ENCODE measurements at regions not wholly inside any gene's neighbourhood (a gene's known extent, or its start where the extent isn't known, plus 50 kb on each side); places are given as distances from the start of the nearest gene placed in this dataset.

- Histone ChIP-seq H3K27ac (ENCODE audit: control insufficient read depth, insufficient read depth, low read length) (no peak overlapping the region), H3K9me1 (ENCODE audit: control insufficient read depth, extremely low read depth, insufficient read depth, low read length) (no peaks in the 10 kb centered on the region), H3K4me2 (ENCODE audit: control insufficient read depth, extremely low read depth, insufficient read depth, low read depth, low read length) (no peak overlapping the region), H4K20me1 (ENCODE audit: control insufficient read depth, extremely low read depth, insufficient read depth, low read length) (no peaks in the 10 kb centered on the region), H3K9me3 (ENCODE audit: control insufficient read depth, low read depth, low read length) (no peaks in the 10 kb centered on the region), H3K36me3 (ENCODE audit: control insufficient read depth in 2 of 2, extremely low read depth in 1 of 2, insufficient read depth in 2 of 2, low read length in 2 of 2) (no peaks in the 10 kb centered on the region), H3K4me3 (ENCODE audit: control insufficient read depth in 2 of 3, extremely low read depth in 1 of 3, insufficient read depth in 2 of 3, low read depth in 1 of 3, low read length in 3 of 3) (no peak overlapping the region), H3K9ac (ENCODE audit: control insufficient read depth, extremely low read depth, insufficient read depth, low read length) (no peak overlapping the region), H2AFZ (ENCODE audit: control insufficient read depth, low read length) (no peak overlapping the region), H3K79me2 (ENCODE audit: control insufficient read depth, insufficient read depth, low read length) (no peaks in the 10 kb centered on the region), H3K27me3 (ENCODE audit: control insufficient read depth, extremely low read depth, insufficient read depth, low read length) (no peaks in the 10 kb centered on the region), H3K4me1 (ENCODE audit: control insufficient read depth, extremely low read depth, insufficient read depth, low read length) (no peaks in the 10 kb centered on the region)
- dilution Hi-C loops (cut with MboI; ENCODE audit: extremely low pct_ligation_motif_present, low sequenced_read_pairs): no loop called here
- no peak for DNase-seq (ENCODE audit: low read depth, low spot score)
- no peak for FAIRE-seq
- TF ChIP-seq, protein P1, sequence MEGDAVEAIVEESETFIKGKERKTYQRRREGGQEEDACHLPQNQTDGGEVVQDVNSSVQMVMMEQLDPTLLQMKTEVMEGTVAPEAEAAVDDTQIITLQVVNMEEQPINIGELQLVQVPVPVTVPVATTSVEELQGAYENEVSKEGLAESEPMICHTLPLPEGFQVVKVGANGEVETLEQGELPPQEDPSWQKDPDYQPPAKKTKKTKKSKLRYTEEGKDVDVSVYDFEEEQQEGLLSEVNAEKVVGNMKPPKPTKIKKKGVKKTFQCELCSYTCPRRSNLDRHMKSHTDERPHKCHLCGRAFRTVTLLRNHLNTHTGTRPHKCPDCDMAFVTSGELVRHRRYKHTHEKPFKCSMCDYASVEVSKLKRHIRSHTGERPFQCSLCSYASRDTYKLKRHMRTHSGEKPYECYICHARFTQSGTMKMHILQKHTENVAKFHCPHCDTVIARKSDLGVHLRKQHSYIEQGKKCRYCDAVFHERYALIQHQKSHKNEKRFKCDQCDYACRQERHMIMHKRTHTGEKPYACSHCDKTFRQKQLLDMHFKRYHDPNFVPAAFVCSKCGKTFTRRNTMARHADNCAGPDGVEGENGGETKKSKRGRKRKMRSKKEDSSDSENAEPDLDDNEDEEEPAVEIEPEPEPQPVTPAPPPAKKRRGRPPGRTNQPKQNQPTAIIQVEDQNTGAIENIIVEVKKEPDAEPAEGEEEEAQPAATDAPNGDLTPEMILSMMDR (optimal IDR thresholded peaks at IDR 0.05 in 1 of 3, IDR thresholded peaks at IDR 0.05 in 1 of 3, conservative IDR thresholded peaks at IDR 0.05 in 1 of 3; ENCODE audit: extremely low read depth in 1 of 3, insufficient read depth in 2 of 3, low read length in 3 of 3): no peak
These were observed 1210.4 kb downstream of the ADGRL3 start for GRCh38 chr4:62410371-62411003.

DNA sequence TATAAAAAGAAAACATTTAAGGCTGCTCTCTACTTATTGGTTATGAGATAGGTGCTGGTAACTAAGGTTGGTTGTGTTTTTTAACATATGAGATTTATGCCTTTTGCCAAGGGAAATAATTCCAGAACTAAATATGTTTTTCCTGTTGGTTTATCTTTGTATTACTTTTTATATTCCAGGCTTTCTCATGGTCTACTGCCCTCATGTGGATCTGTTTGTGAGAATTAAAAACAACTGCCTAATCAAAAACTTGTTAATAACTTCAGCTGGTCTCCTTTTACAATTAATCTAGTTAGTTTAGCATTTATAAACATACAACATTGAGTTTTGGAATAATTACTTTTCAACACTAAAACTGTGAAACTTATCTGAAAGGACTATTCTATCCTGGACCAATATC is 1208.3 kb downstream of the ADGRL3 start:
- Histone ChIP-seq H3K4me1 (ENCODE audit: control insufficient read depth, extremely low read depth, insufficient read depth, low read length) (no peaks in the 10 kb centered on the region), H3K27ac (ENCODE audit: control insufficient read depth, insufficient read depth, low read length) (no peak overlapping the region), H2AFZ (ENCODE audit: control insufficient read depth, low read length) (no peak overlapping the region), H3K79me2 (ENCODE audit: control insufficient read depth, insufficient read depth, low read length) (no peaks in the 10 kb centered on the region), H3K36me3 (ENCODE audit: control insufficient read depth in 2 of 2, extremely low read depth in 1 of 2, insufficient read depth in 2 of 2, low read length in 2 of 2) (no peaks in the 10 kb centered on the region), H3K4me3 (ENCODE audit: control insufficient read depth in 2 of 3, extremely low read depth in 1 of 3, insufficient read depth in 2 of 3, low read depth in 1 of 3, low read length in 3 of 3) (no peak overlapping the region), H3K27me3 (ENCODE audit: control insufficient read depth, extremely low read depth, insufficient read depth, low read length) (no peaks in the 10 kb centered on the region), H3K9me1 (ENCODE audit: control insufficient read depth, extremely low read depth, insufficient read depth, low read length) (no peaks in the 10 kb centered on the region), H3K9ac (ENCODE audit: control insufficient read depth, extremely low read depth, insufficient read depth, low read length) (no peak overlapping the region), H3K9me3 (ENCODE audit: control insufficient read depth, low read depth, low read length) (no peaks in the 10 kb centered on the region), H4K20me1 (ENCODE audit: control insufficient read depth, extremely low read depth, insufficient read depth, low read length) (no peaks in the 10 kb centered on the region), H3K4me2 (ENCODE audit: control insufficient read depth, extremely low read depth, insufficient read depth, low read depth, low read length) (no peak overlapping the region)
- DNase-seq (ENCODE audit: low read depth, low spot score) (no peak), FAIRE-seq (no peak)
- TF ChIP-seq, protein P1 (optimal IDR thresholded peaks at IDR 0.05 in 1 of 3, IDR thresholded peaks at IDR 0.05 in 1 of 3, conservative IDR thresholded peaks at IDR 0.05 in 1 of 3; ENCODE audit: extremely low read depth in 1 of 3, insufficient read depth in 2 of 3, low read length in 3 of 3): no peak
- no peak for TF ChIP-seq EZH2 (IDR thresholded peaks at IDR 0.05; ENCODE audit: low read length)
- dilution Hi-C loops (cut with MboI; ENCODE audit: extremely low pct_ligation_motif_present, low sequenced_read_pairs): no loop called here

Measured in keratinocyte (primary cell).